ENCODE measurements at regions not wholly inside any gene's neighbourhood (a gene's known extent, or its start where the extent isn't known, plus 50 kb on each side); places are given as distances from the start of the nearest gene placed in this dataset.

DNA sequence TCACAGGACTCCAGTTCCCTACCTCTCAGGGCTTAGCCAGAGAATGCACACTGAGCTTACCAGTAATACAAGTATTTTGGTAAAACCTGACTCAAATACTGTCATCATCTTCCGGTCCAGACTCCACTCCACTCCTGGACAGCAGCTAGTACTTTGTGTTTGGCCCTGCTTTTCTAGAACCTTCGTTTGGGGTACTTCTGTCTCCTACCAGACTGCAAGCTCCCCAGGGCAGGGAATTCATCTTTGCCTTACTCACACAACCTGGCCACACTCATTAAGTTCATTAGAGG is 108.9 kb upstream of the CDC42EP3 start:
- TF ChIP-seq POLR2A (IDR thresholded peaks at IDR 0.05) = no peak
- TF ChIP-seq, protein P1, sequence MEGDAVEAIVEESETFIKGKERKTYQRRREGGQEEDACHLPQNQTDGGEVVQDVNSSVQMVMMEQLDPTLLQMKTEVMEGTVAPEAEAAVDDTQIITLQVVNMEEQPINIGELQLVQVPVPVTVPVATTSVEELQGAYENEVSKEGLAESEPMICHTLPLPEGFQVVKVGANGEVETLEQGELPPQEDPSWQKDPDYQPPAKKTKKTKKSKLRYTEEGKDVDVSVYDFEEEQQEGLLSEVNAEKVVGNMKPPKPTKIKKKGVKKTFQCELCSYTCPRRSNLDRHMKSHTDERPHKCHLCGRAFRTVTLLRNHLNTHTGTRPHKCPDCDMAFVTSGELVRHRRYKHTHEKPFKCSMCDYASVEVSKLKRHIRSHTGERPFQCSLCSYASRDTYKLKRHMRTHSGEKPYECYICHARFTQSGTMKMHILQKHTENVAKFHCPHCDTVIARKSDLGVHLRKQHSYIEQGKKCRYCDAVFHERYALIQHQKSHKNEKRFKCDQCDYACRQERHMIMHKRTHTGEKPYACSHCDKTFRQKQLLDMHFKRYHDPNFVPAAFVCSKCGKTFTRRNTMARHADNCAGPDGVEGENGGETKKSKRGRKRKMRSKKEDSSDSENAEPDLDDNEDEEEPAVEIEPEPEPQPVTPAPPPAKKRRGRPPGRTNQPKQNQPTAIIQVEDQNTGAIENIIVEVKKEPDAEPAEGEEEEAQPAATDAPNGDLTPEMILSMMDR (IDR thresholded peaks at IDR 0.05) = no peak
